Sigmoid colon (tissue), 6 donors: ENCODE measurements at regions not wholly inside any gene's neighbourhood (a gene's known extent, or its start where the extent isn't known, plus 50 kb on each side); places are given as distances from the start of the nearest gene placed in this dataset.

ENCODE experiments used
- DNase-seq: peaks from one replicate; pipeline ENCODE4 v3.0.0-alpha.2; 2019
- H3K27ac ChIP-seq, 4 donors: fragments of 200-600 bp; sonication (generic); one replicate each; pipeline ENCODE4 v1.5.1; 2016 to 2019; ENCODE audit warnings: mild to moderate bottlenecking in 1 of 4
- H3K27me3 ChIP-seq, 3 donors: fragments of 200-600 bp; sonication (generic); one replicate each; pipeline ENCODE4 v1.5.1; 2019; ENCODE audit warnings: mild to moderate bottlenecking in 1 of 3
- H3K36me3 ChIP-seq, 4 donors: fragments of 200-600 bp; sonication (generic); one replicate each; pipeline ENCODE4 v1.5.1; 2016 to 2019
- H3K4me1 ChIP-seq, 4 donors: fragments of 200-600 bp; sonication (generic); one replicate each; pipeline ENCODE4 v1.5.1; 2017 to 2019
- H3K4me3 ChIP-seq, 4 donors: fragments of 200-600 bp; sonication (generic); one replicate each; pipeline ENCODE4 v1.5.1; 2017 to 2019; ENCODE audit warnings: mild to moderate bottlenecking in 2 of 4, moderate library complexity in 1 of 4
- H3K9me3 ChIP-seq, 4 donors: fragments of 200-600 bp in 3 of 4; sonication (generic) in 3 of 4; one replicate each; pipeline versions ENCODE4 v1.5.1 to v1.6.1; 2013 to 2019
- CTCF ChIP-seq, 4 experiments: fragments of 450-650 bp in 3 of 4; fragments of 200-600 bp in 1 of 4; IDR thresholded peaks; one replicate each; pipeline ENCODE4 v1.5.1; 2016 to 2019; ENCODE audit warnings: antibody characterized with exemption in 4 of 4, mild to moderate bottlenecking in 3 of 4, moderate library complexity in 2 of 4
- EP300 ChIP-seq, 4 donors: sonication (generic); formaldehyde crosslinking; IDR thresholded peaks; one replicate each; pipeline ENCODE4 v1.6.1; 2017; ENCODE audit warnings: antibody characterized with exemption in 4 of 4
- POLR2A ChIP-seq, 2 donors: fragments of 450-650 bp; IDR thresholded peaks; one replicate each; pipeline ENCODE4 v1.6.1; 2016; ENCODE audit warnings: antibody characterized with exemption in 2 of 2, mild to moderate bottlenecking in 2 of 2, moderate library complexity in 2 of 2
- POLR2AphosphoS5 ChIP-seq, 4 donors: sonication (generic); formaldehyde crosslinking; IDR thresholded peaks; one replicate each; pipeline ENCODE4 v1.6.1; 2017; ENCODE audit warnings: antibody characterized with exemption in 4 of 4
- WGBS, 2 donors: extraction: QIAGEN DNeasy Blood & Tissue Kit; methylation state at CpG; one replicate each; pipeline ENCODE4 v1.1.7; 2013; 5-methylcytosine and 5-hydroxymethylcytosine counted together
- intact Hi-C: fragments of 100-400 bp; cut with DNase I; formaldehyde crosslinking; loops from one replicate; pipeline ENCODE4 v1.15.1; 2023
- donor health status: healthy with polysubstance abuse.
- donor health status: healthy.

GRCh38 chr19:31897292-31897691 lies 448.1 kb upstream of the ZNF507 start:
- H3K27me3 ChIP-seq = no peaks in the 10 kb centered on the region
- H3K27ac ChIP-seq = no peak overlapping the region
- DNase-seq = no peak
- H3K36me3 ChIP-seq = no peaks in the 10 kb centered on the region
- no peak for TF ChIP-seq POLR2A (IDR thresholded peaks at IDR 0.05)
- no peak for TF ChIP-seq EP300 (IDR thresholded peaks at IDR 0.05)
- TF ChIP-seq CTCF (IDR thresholded peaks at IDR 0.05) = no peak
- no peak for TF ChIP-seq POLR2AphosphoS5 (IDR thresholded peaks at IDR 0.05)
- H3K4me1 ChIP-seq = no peaks in the 10 kb centered on the region
- H3K9me3 ChIP-seq = no peaks in the 10 kb centered on the region
- WGBS, 2 donors = 87 to 90% methylated on average over 3 of the region's 3 CpGs
- intact Hi-C loops = no loop called here
- H3K4me3 ChIP-seq = no peak overlapping the region

- Histone ChIP-seq H3K36me3 (no peaks in the 10 kb centered on the region), H3K4me3 (no peak overlapping the region), H3K27ac (no peak overlapping the region), H3K9me3 (no peaks in the 10 kb centered on the region), H3K4me1 (no peaks in the 10 kb centered on the region), H3K27me3 (no peaks in the 10 kb centered on the region)
- TF ChIP-seq POLR2AphosphoS5 (IDR thresholded peaks at IDR 0.05) (no peak), CTCF (IDR thresholded peaks at IDR 0.05) (no peak), EP300 (IDR thresholded peaks at IDR 0.05) (no peak), POLR2A (IDR thresholded peaks at IDR 0.05) (no peak)
- intact Hi-C loops = no loop called here
- 55 to 80% methylated on average over 2 of the region's 2 CpGs for WGBS, 2 donors
- DNase-seq = no peak
These were observed 444.4 kb upstream of the ZNF507 start for GRCh38 chr19:31900991-31901390.

- no peak overlapping the region for H3K4me3 ChIP-seq
These were observed 442.6 kb upstream of the ZNF507 start for GRCh38 chr19:31902821-31903220.

GRCh38 chr19:31903979-31904378 lies 441.4 kb upstream of the ZNF507 start:
- Histone ChIP-seq H3K9me3 (no peaks in the 10 kb centered on the region), H3K27me3 (no peaks in the 10 kb centered on the region), H3K4me3 (no peak overlapping the region), H3K36me3 (no peaks in the 10 kb centered on the region), H3K4me1 (peaks cover 0 to 6% (median 0%) of the 10 kb centered on the region in 4 donors), H3K27ac (no peak overlapping the region)
- 63 to 69% methylated on average over 2 of the region's 2 CpGs for WGBS, 2 donors
- no peak for TF ChIP-seq POLR2A (IDR thresholded peaks at IDR 0.05)
- TF ChIP-seq POLR2AphosphoS5 (IDR thresholded peaks at IDR 0.05) = no peak
- TF ChIP-seq EP300 (IDR thresholded peaks at IDR 0.05) = no peak
- TF ChIP-seq CTCF (IDR thresholded peaks at IDR 0.05) = no peak
- intact Hi-C loops = no loop called here
- DNase-seq = no peak

More at GRCh38 chr19:31902821-31903220, 442.6 kb upstream of the ZNF507 start:
- H3K9me3 ChIP-seq = no peaks in the 10 kb centered on the region
- WGBS, 2 donors = 92% methylated on average over 1 of the region's 1 CpG
- H3K36me3 ChIP-seq = no peaks in the 10 kb centered on the region
- intact Hi-C loops = no loop called here
- TF ChIP-seq POLR2AphosphoS5 (IDR thresholded peaks at IDR 0.05) = no peak
- no peak for TF ChIP-seq EP300 (IDR thresholded peaks at IDR 0.05)
- TF ChIP-seq POLR2A (IDR thresholded peaks at IDR 0.05) = no peak
- no peak for TF ChIP-seq CTCF (IDR thresholded peaks at IDR 0.05)
- DNase-seq = no peak
- no peak overlapping the region for H3K27ac ChIP-seq
- H3K27me3 ChIP-seq = no peaks in the 10 kb centered on the region
- H3K4me1 ChIP-seq = peaks cover 0 to 6% (median 0%) of the 10 kb centered on the region in 4 donors
